C4-2B (cell line): ENCODE measurements at regions not wholly inside any gene's neighbourhood (a gene's known extent, or its start where the extent isn't known, plus 50 kb on each side); places are given as distances from the start of the nearest gene placed in this dataset.

ENCODE experiments used
- H3K27ac ChIP-seq: fragments of 450-650 bp; 2 replicates; pipeline ENCODE4 v1.5.1; 2017
- CTCF ChIP-seq: fragments of 450-650 bp; conservative IDR thresholded peaks from 2 replicates; pipeline ENCODE4 v1.5.1; 2017; ENCODE audit warnings: mild to moderate bottlenecking
- ZFX ChIP-seq: fragments of 450-650 bp; IDR thresholded peaks from 2 replicates; pipeline ENCODE4 v1.6.1; 2017

DNA sequence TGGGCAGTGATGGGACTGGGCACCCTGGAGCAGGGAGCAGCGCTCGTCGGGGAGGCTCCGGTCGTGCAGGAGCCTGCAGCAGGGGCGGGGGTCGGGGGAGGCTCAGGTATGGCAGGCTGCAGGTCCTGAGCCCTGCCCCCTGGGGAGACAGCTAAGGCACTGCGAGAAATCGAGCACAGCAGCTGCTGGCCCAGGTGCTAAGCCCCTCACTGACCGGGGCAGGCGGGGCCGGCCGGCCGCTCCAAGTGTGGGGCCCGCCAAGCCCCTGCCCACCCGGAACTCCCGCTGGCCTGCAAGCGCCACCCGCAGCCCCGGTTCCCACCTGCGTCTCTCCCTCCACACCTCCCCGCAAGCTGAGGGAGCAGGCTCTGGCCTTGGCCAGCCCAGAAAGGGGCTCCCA is 326.8 kb upstream of the TMTC1 start:
- no peak overlapping the region for H3K27ac ChIP-seq
- TF ChIP-seq ZFX, result no peak
- TF ChIP-seq CTCF, result no peak

- no peak overlapping the region for H3K27ac ChIP-seq
Observed at GRCh38 chr12:30108666-30109065, 324.9 kb upstream of the TMTC1 start.

DNA sequence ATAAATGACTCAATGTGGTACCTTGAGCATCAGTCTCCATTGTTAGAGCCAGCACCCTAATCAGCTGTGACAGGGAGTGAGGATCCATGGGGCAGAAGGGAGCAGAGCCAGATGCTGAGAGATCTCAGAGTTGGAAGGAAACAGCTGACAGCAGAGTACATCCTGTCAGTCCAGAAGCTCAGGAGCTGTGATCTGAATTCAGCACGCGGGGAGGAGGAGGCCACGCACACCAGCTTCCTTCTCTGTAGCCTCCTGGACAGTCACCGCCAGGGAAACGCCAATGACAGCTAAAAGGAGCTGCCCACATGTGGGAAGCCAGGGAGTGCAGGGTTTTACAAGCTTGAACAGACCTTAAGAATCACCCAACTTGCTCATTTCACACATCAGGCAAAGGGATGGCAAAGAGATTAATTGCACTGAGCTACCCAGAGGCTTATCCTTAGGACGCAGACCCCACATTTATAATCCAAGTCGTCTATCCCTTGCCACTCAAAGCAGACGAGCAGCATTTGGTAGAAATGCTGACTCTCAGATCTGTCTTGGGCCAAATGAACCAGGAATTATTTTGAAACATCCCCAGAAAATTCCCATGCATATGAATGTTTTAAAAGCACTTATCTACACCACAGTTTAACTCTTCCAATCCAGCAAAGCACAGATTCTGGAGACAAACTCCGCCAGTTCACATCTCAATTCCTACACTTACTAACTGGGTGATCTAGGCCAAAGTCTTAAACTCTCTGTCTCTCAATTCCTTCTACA is 322.6 kb upstream of the TMTC1 start:
- no peak overlapping the region for H3K27ac ChIP-seq
- no peak for TF ChIP-seq ZFX
- TF ChIP-seq CTCF, result no peak

More at GRCh38 chr12:30108666-30109065, 324.9 kb upstream of the TMTC1 start:
- TF ChIP-seq CTCF (no peak), ZFX (no peak)

- TF ChIP-seq CTCF (no peak), ZFX (no peak)
- no peak overlapping the region for H3K27ac ChIP-seq
Observed at GRCh38 chr12:30105505-30105904, 321.8 kb upstream of the TMTC1 start.

- no peak overlapping the region for H3K27ac ChIP-seq
- TF ChIP-seq CTCF (no peak), ZFX (no peak)
Observed at GRCh38 chr12:30104971-30105370, 321.2 kb upstream of the TMTC1 start.

DNA sequence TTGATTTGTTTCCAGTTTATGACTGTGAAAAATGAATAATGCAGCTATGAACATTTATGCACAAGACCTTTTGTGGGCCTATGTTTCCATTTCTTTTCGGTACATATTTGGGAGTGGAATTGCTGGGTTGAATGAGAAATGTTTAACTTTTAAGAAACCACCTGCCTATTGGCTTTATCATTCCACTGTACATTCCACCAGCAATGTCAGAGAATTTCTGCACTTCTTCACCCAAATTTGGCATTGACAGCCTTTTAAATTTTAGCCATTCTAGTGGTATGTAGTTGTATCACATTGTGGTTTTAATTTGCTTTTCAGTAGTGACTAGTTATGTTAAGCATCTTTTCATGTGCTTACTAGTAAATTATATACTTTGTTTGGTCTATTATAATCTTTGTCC is 317.0 kb upstream of the TMTC1 start:
- H3K27ac ChIP-seq, result no peak overlapping the region
- TF ChIP-seq CTCF, result no peak
- no peak for TF ChIP-seq ZFX

DNA sequence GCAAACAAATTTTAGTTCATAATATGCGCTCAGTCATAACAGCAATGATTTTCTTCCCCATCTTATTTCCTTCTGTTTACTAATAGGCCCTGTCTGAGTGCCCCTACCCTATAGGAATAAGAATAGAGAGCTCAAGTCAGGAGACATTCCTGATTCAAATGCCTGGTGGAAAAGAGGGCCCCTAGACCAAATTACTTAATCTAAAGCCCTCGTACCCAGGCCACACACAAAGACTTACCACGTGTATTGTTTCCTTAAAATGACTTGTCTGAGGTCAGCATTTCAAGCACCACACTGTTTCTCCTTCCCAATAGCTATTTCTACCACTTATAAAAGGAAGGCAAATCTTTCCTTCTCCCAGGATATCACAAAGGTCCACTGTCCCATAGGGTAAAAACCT is 314.9 kb upstream of the TMTC1 start:
- no peak overlapping the region for H3K27ac ChIP-seq
- TF ChIP-seq CTCF (no peak), ZFX (no peak)
